ENCODE measurements at regions not wholly inside any gene's neighbourhood (a gene's known extent, or its start where the extent isn't known, plus 50 kb on each side); places are given as distances from the start of the nearest gene placed in this dataset.

DNA sequence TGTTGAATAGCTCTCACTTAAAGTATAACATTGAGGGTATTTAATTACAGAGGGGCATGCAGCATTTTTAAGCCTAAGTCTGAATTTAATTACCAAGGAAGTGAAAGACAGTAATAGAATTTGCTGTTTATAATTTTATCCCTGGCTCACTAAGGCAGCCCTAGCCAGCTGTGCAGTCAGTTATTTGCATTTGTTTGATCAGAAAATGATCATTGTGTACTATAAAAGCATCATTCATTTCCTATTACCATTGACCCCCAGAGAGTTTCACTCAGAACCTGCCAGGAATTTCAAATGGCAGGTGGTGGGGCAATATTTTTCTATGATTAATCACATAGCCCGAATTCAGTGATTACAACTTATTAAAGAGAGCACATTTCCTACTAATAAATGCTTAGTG, 277.1 kb upstream of the KAZN start:
- no peak overlapping the region for H3K4me2 ChIP-seq (ENCODE audit: low read depth, low read length, poor library complexity, severe bottlenecking)
- H4K20me1 ChIP-seq (ENCODE audit: low read depth, low read length) = no peaks in the 10 kb centered on the region
- H3K36me3 ChIP-seq (ENCODE audit: low read length) = no peaks in the 10 kb centered on the region

DNA sequence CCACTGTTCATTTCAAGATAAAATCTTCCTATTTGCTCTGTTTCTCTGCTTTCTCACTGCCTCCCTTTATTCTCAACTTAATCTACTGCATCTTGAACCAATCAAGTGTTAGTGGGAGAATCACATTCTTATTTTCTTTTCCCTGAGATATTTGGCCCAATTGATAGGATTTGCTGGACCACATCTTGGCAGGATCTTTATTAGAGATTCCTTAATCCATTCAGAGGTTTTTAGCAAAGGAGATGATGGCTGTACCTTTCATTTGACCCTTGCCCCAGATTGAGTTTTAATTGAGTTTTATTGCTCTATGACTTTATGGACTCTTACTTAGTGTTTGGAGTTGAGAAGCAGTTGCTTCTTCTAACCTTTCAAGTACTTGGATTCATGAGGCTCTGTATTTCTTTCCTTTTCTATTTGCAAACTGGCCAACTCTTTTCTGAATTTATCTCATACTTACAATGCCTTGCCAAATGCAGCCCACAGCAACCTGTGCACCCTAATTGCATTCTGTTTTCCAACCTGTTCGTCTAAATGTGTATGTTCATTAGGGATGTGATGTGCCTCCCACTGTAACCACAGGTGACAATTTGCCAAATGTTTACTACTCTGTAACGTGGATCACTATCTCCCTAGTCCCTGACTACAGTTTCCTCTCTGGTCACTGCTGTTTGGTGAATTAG, 274.8 kb upstream of the KAZN start:
- no peaks in the 10 kb centered on the region for H4K20me1 ChIP-seq (ENCODE audit: low read depth, low read length)
- no peak for TF ChIP-seq EZH2phosphoT487 (conservative IDR thresholded peaks at IDR 0.05; ENCODE audit: low read length)
- TF ChIP-seq, protein P1, sequence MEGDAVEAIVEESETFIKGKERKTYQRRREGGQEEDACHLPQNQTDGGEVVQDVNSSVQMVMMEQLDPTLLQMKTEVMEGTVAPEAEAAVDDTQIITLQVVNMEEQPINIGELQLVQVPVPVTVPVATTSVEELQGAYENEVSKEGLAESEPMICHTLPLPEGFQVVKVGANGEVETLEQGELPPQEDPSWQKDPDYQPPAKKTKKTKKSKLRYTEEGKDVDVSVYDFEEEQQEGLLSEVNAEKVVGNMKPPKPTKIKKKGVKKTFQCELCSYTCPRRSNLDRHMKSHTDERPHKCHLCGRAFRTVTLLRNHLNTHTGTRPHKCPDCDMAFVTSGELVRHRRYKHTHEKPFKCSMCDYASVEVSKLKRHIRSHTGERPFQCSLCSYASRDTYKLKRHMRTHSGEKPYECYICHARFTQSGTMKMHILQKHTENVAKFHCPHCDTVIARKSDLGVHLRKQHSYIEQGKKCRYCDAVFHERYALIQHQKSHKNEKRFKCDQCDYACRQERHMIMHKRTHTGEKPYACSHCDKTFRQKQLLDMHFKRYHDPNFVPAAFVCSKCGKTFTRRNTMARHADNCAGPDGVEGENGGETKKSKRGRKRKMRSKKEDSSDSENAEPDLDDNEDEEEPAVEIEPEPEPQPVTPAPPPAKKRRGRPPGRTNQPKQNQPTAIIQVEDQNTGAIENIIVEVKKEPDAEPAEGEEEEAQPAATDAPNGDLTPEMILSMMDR (IDR thresholded peaks at IDR 0.05; ENCODE audit: insufficient read depth, low read length, poor library complexity, severe bottlenecking) = no peak
- no peaks in the 10 kb centered on the region for H3K9me3 ChIP-seq (ENCODE audit: insufficient read depth, low read length)
- no peak overlapping the region for H2AFZ ChIP-seq (ENCODE audit: low read depth, low read length, severe bottlenecking)
- H3K4me2 ChIP-seq (ENCODE audit: low read depth, low read length, poor library complexity, severe bottlenecking) = no peak overlapping the region
- H3K9me2 ChIP-seq (replicated peaks; ENCODE audit: insufficient read depth, low read length) = no peaks in the 10 kb centered on the region
- H3K4me3 ChIP-seq (ENCODE audit: insufficient read depth, low read length, poor library complexity, severe bottlenecking) = no peak overlapping the region
- H3K27ac ChIP-seq (ENCODE audit: low read depth, low read length) = no peak overlapping the region
- H3F3A ChIP-seq (ENCODE audit: insufficient read depth) = no peaks in the 10 kb centered on the region
- H3K27me3 ChIP-seq (ENCODE audit: low read length) = no peaks in the 10 kb centered on the region
- no peak overlapping the region for H3K9ac ChIP-seq (ENCODE audit: low read length)
- no peaks in the 10 kb centered on the region for H3K79me2 ChIP-seq (ENCODE audit: insufficient read depth, low read length)
- H3K36me3 ChIP-seq (ENCODE audit: low read length) = no peaks in the 10 kb centered on the region

More for the DNA sequence above, 277.1 kb upstream of the KAZN start:
- TF ChIP-seq, protein P1 (IDR thresholded peaks at IDR 0.05; ENCODE audit: insufficient read depth, low read length, poor library complexity, severe bottlenecking) = no peak
- TF ChIP-seq EZH2phosphoT487 (conservative IDR thresholded peaks at IDR 0.05; ENCODE audit: low read length) = no peak
- H3K27ac ChIP-seq (ENCODE audit: low read depth, low read length) = no peak overlapping the region
- H3K9ac ChIP-seq (ENCODE audit: low read length) = no peak overlapping the region
- no peak overlapping the region for H3K4me3 ChIP-seq (ENCODE audit: insufficient read depth, low read length, poor library complexity, severe bottlenecking)
- no peaks in the 10 kb centered on the region for H3K27me3 ChIP-seq (ENCODE audit: low read length)
- no peaks in the 10 kb centered on the region for H3F3A ChIP-seq (ENCODE audit: insufficient read depth)
- H2AFZ ChIP-seq (ENCODE audit: low read depth, low read length, severe bottlenecking) = no peak overlapping the region
- no peaks in the 10 kb centered on the region for H3K9me3 ChIP-seq (ENCODE audit: insufficient read depth, low read length)
- H3K9me2 ChIP-seq (replicated peaks; ENCODE audit: insufficient read depth, low read length) = no peaks in the 10 kb centered on the region
- H3K79me2 ChIP-seq (ENCODE audit: insufficient read depth, low read length) = no peaks in the 10 kb centered on the region

DNA sequence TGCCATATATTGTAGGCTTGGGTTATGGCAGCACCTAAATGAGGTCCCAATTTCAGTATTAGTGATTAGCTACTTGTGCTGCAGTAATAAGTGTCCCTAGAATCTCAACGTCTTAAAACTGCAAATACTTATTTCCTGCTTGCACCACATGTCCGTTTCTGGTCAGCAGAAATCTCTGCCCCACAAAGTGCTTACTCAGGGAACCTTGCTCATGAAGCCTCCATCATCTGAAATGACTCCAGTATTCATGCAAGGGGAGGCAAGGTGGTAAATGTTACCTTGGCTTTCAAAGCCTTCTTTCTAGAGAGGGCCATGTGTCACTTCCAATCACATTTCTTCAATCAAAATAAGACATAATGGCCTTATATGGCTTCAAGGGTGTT, 274.2 kb upstream of the KAZN start:
- Histone ChIP-seq H3K27ac (ENCODE audit: low read depth, low read length) (no peak overlapping the region), H2AFZ (ENCODE audit: low read depth, low read length, severe bottlenecking) (no peak overlapping the region), H3K4me3 (ENCODE audit: insufficient read depth, low read length, poor library complexity, severe bottlenecking) (no peak overlapping the region), H3K9me2 (replicated peaks; ENCODE audit: insufficient read depth, low read length) (no peaks in the 10 kb centered on the region), H3K4me2 (ENCODE audit: low read depth, low read length, poor library complexity, severe bottlenecking) (no peak overlapping the region), H3K9me3 (ENCODE audit: insufficient read depth, low read length) (no peaks in the 10 kb centered on the region), H3K9ac (ENCODE audit: low read length) (no peak overlapping the region), H3K79me2 (ENCODE audit: insufficient read depth, low read length) (no peaks in the 10 kb centered on the region), H4K20me1 (ENCODE audit: low read depth, low read length) (no peaks in the 10 kb centered on the region), H3K27me3 (ENCODE audit: low read length) (no peaks in the 10 kb centered on the region), H3K36me3 (ENCODE audit: low read length) (no peaks in the 10 kb centered on the region), H3F3A (ENCODE audit: insufficient read depth) (no peaks in the 10 kb centered on the region)
- TF ChIP-seq, protein P1 (IDR thresholded peaks at IDR 0.05; ENCODE audit: insufficient read depth, low read length, poor library complexity, severe bottlenecking) = no peak

Measured in SU-DHL-6 (cell line).